T-helper 2 cell treated with Interferon-gamma antibody and Interleukin-4, amounts not matched to agents 5 μg/mL and 100 μg/mL, for 36 hours (primary cell): ENCODE measurements at regions not wholly inside any gene's neighbourhood (a gene's known extent, or its start where the extent isn't known, plus 50 kb on each side); places are given as distances from the start of the nearest gene placed in this dataset.

Experiments used
- DNase-seq: peaks from one replicate; pipeline ENCODE4 v3.0.0; 2021; ENCODE audit warnings: low spot score
- H3K27ac Mint-ChIP-seq: one replicate; pipeline ENCODE4 v1.8.0; 2021; ENCODE audit warnings: mild to moderate bottlenecking, mixed read lengths
- H3K27me3 Mint-ChIP-seq: one replicate; pipeline ENCODE4 v1.8.0; 2021; ENCODE audit warnings: low read depth, mixed read lengths
- H3K36me3 Mint-ChIP-seq: one replicate; pipeline ENCODE4 v1.8.0; 2021; ENCODE audit warnings: low read depth, mixed read lengths
- H3K4me1 Mint-ChIP-seq: one replicate; pipeline ENCODE4 v1.8.0; 2021; ENCODE audit warnings: low read depth, mixed read lengths
- H3K4me3 Mint-ChIP-seq: one replicate; pipeline ENCODE4 v1.8.0; 2022; ENCODE audit warnings: mild to moderate bottlenecking, moderate library complexity, mixed read lengths
- H3K9me3 Mint-ChIP-seq: one replicate; pipeline ENCODE4 v1.8.0; 2021; ENCODE audit warnings: mixed read lengths

DNA sequence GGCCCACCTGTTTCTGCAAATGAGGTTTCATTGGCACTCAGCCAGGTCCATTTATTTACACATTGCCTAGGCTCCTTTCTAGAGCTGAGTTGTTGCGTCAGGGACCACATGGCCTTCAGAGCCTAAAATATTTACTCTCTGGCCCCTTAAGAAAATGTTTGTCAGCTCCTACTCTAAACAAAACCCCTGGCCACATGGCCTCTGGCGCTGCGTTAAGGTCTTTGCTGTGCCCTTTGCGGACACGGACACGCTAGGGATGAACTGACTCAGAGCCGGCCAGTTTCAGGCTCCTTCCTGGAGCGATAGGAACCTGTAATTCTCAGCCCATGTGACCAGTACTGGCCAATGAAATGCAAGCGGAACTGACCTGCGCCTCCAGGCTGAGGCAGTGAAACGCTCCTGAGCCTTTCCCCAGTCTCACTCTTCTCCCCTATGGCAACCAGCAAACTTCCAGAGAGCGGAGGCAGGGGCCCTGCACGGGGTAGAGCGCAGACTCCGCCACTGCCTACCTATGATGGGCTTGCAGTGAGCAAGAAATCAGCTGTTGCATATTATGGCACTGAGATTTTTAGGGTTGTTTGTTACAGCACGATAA lies 160.3 kb downstream of the ETS2 start:
- H3K4me1 Mint-ChIP-seq, result peaks cover 12% of the 10 kb centered on the region
- H3K4me3 Mint-ChIP-seq, result no peak overlapping the region
- no peaks in the 10 kb centered on the region for H3K27me3 Mint-ChIP-seq
- H3K36me3 Mint-ChIP-seq, result peaks cover 14% of the 10 kb centered on the region
- DNase-seq, result no peak
- H3K9me3 Mint-ChIP-seq, result peaks cover 14% of the 10 kb centered on the region
- no peak overlapping the region for H3K27ac Mint-ChIP-seq

- H3K36me3 Mint-ChIP-seq, result peaks cover 20% of the 10 kb centered on the region
- no peaks in the 10 kb centered on the region for H3K27me3 Mint-ChIP-seq
- no peak for DNase-seq
- peaks cover 17% of the 10 kb centered on the region for H3K4me1 Mint-ChIP-seq
- no peak overlapping the region for H3K27ac Mint-ChIP-seq
- peaks cover 21% of the 10 kb centered on the region for H3K9me3 Mint-ChIP-seq
- no peak overlapping the region for H3K4me3 Mint-ChIP-seq
Measured at GRCh38 chr21:38965241-38965640, 159.5 kb downstream of the ETS2 start.

- no peak for DNase-seq
- no peak overlapping the region for H3K27ac Mint-ChIP-seq
- no peak overlapping the region for H3K4me3 Mint-ChIP-seq
- peaks cover 29% of the 10 kb centered on the region for H3K4me1 Mint-ChIP-seq
- H3K27me3 Mint-ChIP-seq, result no peaks in the 10 kb centered on the region
- H3K36me3 Mint-ChIP-seq, result peaks cover 27% of the 10 kb centered on the region
- peaks cover 28% of the 10 kb centered on the region for H3K9me3 Mint-ChIP-seq
Measured at GRCh38 chr21:38963006-38963405, 157.3 kb downstream of the ETS2 start.

DNA sequence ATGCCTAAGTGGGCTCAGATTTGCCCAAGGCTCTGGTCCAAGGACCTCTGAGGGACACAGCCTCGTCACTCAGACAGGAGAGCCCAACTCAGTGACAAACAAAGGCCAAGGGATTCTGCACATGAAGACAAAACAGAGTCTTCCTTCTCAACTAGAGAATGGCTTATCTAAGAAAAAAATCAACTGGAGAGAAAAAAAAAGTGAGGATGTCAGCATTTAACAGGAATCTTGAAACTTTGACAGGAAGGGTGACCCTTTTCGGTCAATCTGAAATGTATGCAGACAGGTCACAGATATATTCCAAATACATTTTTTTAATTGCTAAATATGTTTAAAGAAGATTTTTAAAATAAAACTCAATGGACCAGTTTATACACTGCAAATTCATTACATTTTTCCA lies 154.5 kb downstream of the ETS2 start:
- Mint-ChIP-seq H3K36me3 (peaks cover 29% of the 10 kb centered on the region), H3K27ac (peak overlapping the region; percentile 40), H3K27me3 (no peaks in the 10 kb centered on the region), H3K4me3 (no peak overlapping the region), H3K4me1 (peaks cover 49% of the 10 kb centered on the region), H3K9me3 (peaks cover 28% of the 10 kb centered on the region)
- DNase-seq, result no peak

GRCh38 chr21:38959692-38960061 lies 153.9 kb downstream of the ETS2 start:
- peaks cover 28% of the 10 kb centered on the region for H3K9me3 Mint-ChIP-seq
- H3K27ac Mint-ChIP-seq, result peak overlapping the region; percentile 97
- no peak for DNase-seq
- H3K27me3 Mint-ChIP-seq, result no peaks in the 10 kb centered on the region
- no peak overlapping the region for H3K4me3 Mint-ChIP-seq
- peaks cover 55% of the 10 kb centered on the region for H3K4me1 Mint-ChIP-seq
- peaks cover 29% of the 10 kb centered on the region for H3K36me3 Mint-ChIP-seq

DNA sequence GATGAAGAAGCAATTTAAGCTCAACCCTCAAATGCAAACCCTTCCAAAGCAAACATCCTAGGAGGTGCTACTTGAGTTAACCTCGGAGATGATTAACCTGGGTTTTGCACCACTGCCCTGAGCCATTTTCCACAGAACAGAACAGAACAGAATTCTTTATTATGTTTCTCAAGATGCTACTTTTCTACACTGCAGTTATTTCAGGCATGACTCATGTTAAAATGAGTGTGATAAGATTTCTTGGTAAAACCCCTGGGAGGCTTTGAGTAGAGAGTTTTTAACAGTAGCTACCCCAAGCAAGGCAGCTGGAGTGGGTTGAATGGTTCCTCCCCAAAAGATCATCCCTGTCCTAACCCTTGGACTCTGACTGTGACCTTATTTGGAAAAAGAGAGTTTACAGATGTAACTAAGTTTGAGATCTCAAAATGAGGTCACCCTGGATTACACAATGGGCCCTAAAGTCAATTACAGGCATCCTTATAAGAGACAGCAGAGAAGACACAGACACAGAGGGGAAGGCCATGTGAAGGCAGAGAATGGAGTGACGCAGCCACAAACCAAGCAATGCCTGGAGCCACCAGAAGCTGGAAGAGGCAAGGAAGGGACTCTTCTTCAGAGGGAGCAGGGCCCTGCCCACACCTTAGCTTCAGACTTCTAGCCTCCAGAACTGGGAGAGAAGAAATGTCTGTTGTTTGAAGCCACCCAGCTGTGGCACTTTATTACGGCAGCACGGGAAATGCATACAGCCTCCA lies 153.4 kb downstream of the ETS2 start:
- H3K27me3 Mint-ChIP-seq, result no peaks in the 10 kb centered on the region
- DNase-seq, result peak; percentile 70
- H3K36me3 Mint-ChIP-seq, result peaks cover 29% of the 10 kb centered on the region
- H3K4me1 Mint-ChIP-seq, result peaks cover 58% of the 10 kb centered on the region
- H3K4me3 Mint-ChIP-seq, result peak overlapping the region; percentile 75
- H3K9me3 Mint-ChIP-seq, result peaks cover 28% of the 10 kb centered on the region
- peak overlapping the region; percentile 97 for H3K27ac Mint-ChIP-seq

- DNase-seq, result no peak
- H3K27me3 Mint-ChIP-seq, result no peaks in the 10 kb centered on the region
- H3K4me3 Mint-ChIP-seq, result peak overlapping the region; percentile 48
- peaks cover 61% of the 10 kb centered on the region for H3K4me1 Mint-ChIP-seq
- peak overlapping the region; percentile 97 for H3K27ac Mint-ChIP-seq
- peaks cover 29% of the 10 kb centered on the region for H3K36me3 Mint-ChIP-seq
- H3K9me3 Mint-ChIP-seq, result peaks cover 28% of the 10 kb centered on the region
Measured at GRCh38 chr21:38958323-38958705, 152.6 kb downstream of the ETS2 start.

DNA sequence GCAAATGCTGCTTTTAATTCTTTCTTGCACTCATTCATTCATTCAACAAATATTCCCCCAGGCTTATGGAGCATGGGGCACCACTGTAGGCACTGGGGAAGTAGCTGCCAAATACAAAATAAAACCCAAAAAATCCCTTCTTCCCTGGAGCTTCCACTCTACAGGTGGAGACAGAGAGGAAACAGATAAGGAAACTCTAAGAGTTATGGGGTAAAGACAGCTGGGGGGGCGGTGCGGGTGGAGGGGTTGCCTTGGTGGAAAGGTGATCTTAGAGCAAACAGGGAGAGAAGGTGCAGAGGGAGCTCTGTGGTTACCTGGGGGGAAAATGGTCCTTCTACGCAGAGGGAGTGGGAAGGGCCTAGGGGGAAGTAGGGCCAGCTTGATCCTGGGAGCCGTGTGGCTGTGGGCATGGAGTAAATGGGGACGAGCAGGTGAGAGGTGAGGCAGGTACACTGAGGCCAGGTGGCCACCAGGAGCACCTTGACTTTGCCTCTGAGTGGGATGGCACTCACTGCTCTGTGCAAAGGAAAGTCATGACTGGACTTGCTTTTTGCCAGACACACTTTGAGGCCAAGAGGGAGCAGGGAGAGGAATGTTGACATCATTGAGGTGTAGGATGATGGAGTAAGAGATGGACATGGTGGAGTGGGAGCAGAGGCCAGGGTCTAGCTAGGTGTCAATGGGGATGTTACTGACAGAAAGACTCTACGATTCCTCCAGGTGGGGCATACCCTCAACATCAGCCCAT lies 152.0 kb downstream of the ETS2 start:
- peaks cover 28% of the 10 kb centered on the region for H3K9me3 Mint-ChIP-seq
- H3K27me3 Mint-ChIP-seq, result no peaks in the 10 kb centered on the region
- H3K4me1 Mint-ChIP-seq, result peaks cover 61% of the 10 kb centered on the region
- H3K36me3 Mint-ChIP-seq, result peaks cover 28% of the 10 kb centered on the region
- DNase-seq, result no peak
- peak overlapping the region; percentile 73 for H3K27ac Mint-ChIP-seq
- peak overlapping the region; percentile 48 for H3K4me3 Mint-ChIP-seq

DNA sequence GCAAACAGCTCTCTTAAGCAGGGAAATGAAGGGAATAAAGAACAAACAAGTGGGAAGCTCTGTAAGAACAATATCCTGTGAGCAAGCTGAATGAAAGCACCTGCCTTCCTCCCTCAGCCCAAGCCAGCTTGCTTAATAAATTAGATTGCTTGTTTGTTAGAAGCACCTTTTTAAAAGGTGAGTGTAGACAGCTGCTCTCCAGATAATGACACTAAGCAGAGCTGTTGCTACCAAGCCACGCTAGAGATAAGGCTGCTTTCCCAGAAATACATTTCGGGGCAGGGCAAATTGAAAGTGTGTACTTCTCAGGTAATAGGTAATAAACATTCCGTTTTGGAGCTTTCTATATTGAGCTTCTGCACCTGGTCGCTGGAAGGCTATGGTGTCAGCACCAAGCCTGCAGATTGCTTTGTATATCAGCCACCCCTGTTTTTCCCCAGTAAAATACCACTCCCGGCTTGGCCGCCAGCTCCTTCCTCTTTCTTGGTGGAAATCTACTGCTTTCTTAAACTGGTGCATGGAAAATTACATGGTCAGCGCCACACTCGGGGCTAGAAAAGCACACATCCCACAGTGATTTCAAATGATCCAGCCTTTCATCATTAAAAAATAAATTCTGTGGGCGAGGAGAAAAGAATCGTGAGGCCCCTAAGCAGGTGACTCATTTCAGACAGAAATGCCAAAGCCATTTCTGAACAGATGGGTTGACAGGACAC lies 151.3 kb downstream of the ETS2 start:
- peaks cover 57% of the 10 kb centered on the region for H3K4me1 Mint-ChIP-seq
- no peak for DNase-seq
- H3K27me3 Mint-ChIP-seq, result no peaks in the 10 kb centered on the region
- peaks cover 23% of the 10 kb centered on the region for H3K36me3 Mint-ChIP-seq
- H3K4me3 Mint-ChIP-seq, result peak overlapping the region; percentile 48
- peak overlapping the region; percentile 73 for H3K27ac Mint-ChIP-seq
- peaks cover 29% of the 10 kb centered on the region for H3K9me3 Mint-ChIP-seq

- Mint-ChIP-seq H3K9me3 (peaks cover 28% of the 10 kb centered on the region), H3K36me3 (peaks cover 18% of the 10 kb centered on the region), H3K4me1 (peaks cover 57% of the 10 kb centered on the region), H3K27ac (peak overlapping the region; percentile 9), H3K4me3 (no peak overlapping the region), H3K27me3 (no peaks in the 10 kb centered on the region)
- no peak for DNase-seq
Measured at GRCh38 chr21:38956521-38956855, 150.8 kb downstream of the ETS2 start.

DNA sequence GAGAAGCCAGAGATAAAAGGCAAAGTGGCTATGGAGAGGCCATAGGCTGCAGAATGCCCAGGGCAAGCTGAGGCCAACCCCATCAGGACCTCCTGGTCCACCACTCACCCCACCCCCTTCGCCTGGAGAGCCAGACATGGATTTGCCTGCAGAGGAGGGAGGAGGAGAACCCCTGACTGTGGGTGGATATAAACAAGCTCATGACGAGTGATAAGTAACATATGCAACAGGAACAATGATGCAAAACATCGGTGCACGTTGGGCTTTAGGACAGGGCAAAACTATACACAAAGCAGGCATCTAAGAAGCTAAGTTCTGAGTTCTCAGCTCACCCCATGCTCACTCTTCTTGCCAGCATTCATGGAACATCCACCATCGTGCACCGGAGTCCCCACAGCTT lies 150.3 kb downstream of the ETS2 start:
- Mint-ChIP-seq H3K9me3 (peaks cover 26% of the 10 kb centered on the region), H3K4me1 (peaks cover 57% of the 10 kb centered on the region), H3K27ac (no peak overlapping the region), H3K27me3 (no peaks in the 10 kb centered on the region), H3K36me3 (peaks cover 17% of the 10 kb centered on the region), H3K4me3 (no peak overlapping the region)
- DNase-seq, result no peak

- peaks cover 13% of the 10 kb centered on the region for H3K36me3 Mint-ChIP-seq
- H3K27me3 Mint-ChIP-seq, result no peaks in the 10 kb centered on the region
- H3K4me3 Mint-ChIP-seq, result no peak overlapping the region
- peaks cover 53% of the 10 kb centered on the region for H3K4me1 Mint-ChIP-seq
- H3K27ac Mint-ChIP-seq, result no peak overlapping the region
- peak; percentile 18 for DNase-seq
- H3K9me3 Mint-ChIP-seq, result peaks cover 24% of the 10 kb centered on the region
Measured at GRCh38 chr21:38955495-38955894, 149.8 kb downstream of the ETS2 start.

DNA sequence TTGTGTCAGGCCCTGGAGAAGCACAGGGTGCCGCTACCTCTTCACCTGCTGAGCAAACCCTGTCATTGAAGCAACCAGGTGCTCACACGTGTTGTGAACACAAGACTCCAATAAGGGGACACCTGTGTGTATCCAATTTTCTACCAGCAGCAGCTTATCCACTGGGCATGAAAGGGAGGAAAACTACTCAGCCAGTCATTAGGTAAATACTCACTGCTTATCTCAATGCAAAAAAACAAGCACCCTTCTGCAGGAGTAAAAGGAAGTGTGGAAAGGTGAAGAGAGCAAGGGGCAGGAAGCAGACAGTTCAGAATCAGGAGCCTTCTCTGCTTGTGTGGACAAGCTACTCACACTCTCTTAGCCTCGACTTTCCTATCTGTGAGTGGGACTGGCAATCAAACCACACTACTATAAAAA lies 148.9 kb downstream of the ETS2 start:
- no peak for DNase-seq
- peaks cover 15% of the 10 kb centered on the region for H3K36me3 Mint-ChIP-seq
- H3K9me3 Mint-ChIP-seq, result peaks cover 28% of the 10 kb centered on the region
- H3K4me3 Mint-ChIP-seq, result no peak overlapping the region
- H3K4me1 Mint-ChIP-seq, result peaks cover 47% of the 10 kb centered on the region
- no peak overlapping the region for H3K27ac Mint-ChIP-seq
- no peaks in the 10 kb centered on the region for H3K27me3 Mint-ChIP-seq

DNA sequence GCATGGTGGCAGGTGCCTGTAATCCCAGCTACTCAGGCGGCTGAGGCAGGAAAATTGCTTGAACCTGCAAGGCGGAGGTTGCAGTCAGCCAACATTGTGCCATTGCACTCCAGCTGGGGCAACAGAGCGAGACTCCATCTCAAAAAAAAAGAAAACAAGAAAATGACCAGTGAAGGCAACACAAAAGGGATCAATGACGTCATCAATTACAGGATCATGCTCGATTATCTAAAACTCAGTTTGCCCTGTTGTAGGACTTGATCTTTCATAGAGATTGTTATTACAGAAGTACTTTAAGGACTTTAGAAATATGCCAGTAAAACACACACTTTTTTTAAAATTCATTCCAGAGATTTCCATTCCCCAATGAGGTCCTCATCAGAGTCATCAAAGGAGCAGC lies 147.8 kb downstream of the ETS2 start:
- Mint-ChIP-seq H3K4me1 (peaks cover 37% of the 10 kb centered on the region), H3K27ac (no peak overlapping the region), H3K36me3 (peaks cover 11% of the 10 kb centered on the region), H3K4me3 (no peak overlapping the region), H3K9me3 (peaks cover 31% of the 10 kb centered on the region), H3K27me3 (no peaks in the 10 kb centered on the region)
- no peak for DNase-seq
